CD4-positive, alpha-beta T cell (primary cell): ENCODE measurements at regions not wholly inside any gene's neighbourhood (a gene's known extent, or its start where the extent isn't known, plus 50 kb on each side); places are given as distances from the start of the nearest gene placed in this dataset.

Experiments
- ATAC-seq: fragments of 200-7000 bp; cut with Tn5 transposase; one replicate; pipeline ENCODE4 v1.10.0; 2022; ENCODE audit warnings: mild to moderate bottlenecking; ENCODE audit not compliant: poor library complexity
- CTCF ChIA-PET: fragments of 350-600 bp; sonication (Branson Sonifier 250); formaldehyde crosslinking; loops from one replicate; lab custom pipeline; 2021; ENCODE audit warnings: antibody characterized with exemption, inconsistent platforms; lab: Charles Lee
- POLR2A ChIA-PET: fragments of 350-600 bp; sonication (Branson Sonifier 250); formaldehyde crosslinking; loops from one replicate; lab custom pipeline; 2021; ENCODE audit warnings: antibody characterized with exemption, inconsistent platforms; lab: Charles Lee
- DNase-seq, 14 experiments: peaks; one replicate each; pipeline ENCODE4 v3.0.0-alpha.2; 2013 to 2020; ENCODE audit warnings: mixed read lengths in 2 of 14
- H3K27ac ChIP-seq, 2 donors: one replicate each; pipeline versions ENCODE4 v1.5.1 to v1.7.0; 2013; ENCODE audit warnings: low read length in 2 of 2, low read depth in 1 of 2, mild to moderate bottlenecking in 1 of 2
- H3K27me3 ChIP-seq, 2 experiments: 1 replicate in 1 of 2; 2 replicates in 1 of 2; pipeline versions ENCODE4 v1.6.1 to v1.7.0; 2013; ENCODE audit warnings: low read length in 2 of 2, control low read depth in 1 of 2, mild to moderate bottlenecking in 1 of 2, moderate library complexity in 1 of 2; ENCODE audit not compliant: insufficient read depth in 2 of 2, control insufficient read depth in 1 of 2
- H3K36me3 ChIP-seq: one replicate; pipeline ENCODE4 v1.6.1; 2013; ENCODE audit warnings: low read length, control low read depth; ENCODE audit not compliant: insufficient read depth
- H3K4me1 ChIP-seq: one replicate; pipeline ENCODE4 v1.6.1; 2013; ENCODE audit warnings: low read length, control low read depth; ENCODE audit not compliant: insufficient read depth
- H3K4me3 ChIP-seq: one replicate; pipeline ENCODE4 v1.5.1; 2013; ENCODE audit warnings: mild to moderate bottlenecking, low read length, moderate library complexity
- H3K9me3 ChIP-seq, 2 experiments: 1 replicate in 1 of 2; 2 replicates in 1 of 2; pipeline versions ENCODE4 v1.6.1 to v1.7.0; 2013; ENCODE audit warnings: low read length in 2 of 2, mild to moderate bottlenecking in 2 of 2, control low read depth in 1 of 2, moderate library complexity in 1 of 2; ENCODE audit not compliant: control insufficient read depth in 1 of 2, insufficient read depth in 1 of 2
- H3K27ac Mint-ChIP-seq: one replicate; pipeline ENCODE4 v1.8.0; 2020; ENCODE audit warnings: mixed read lengths
- H3K27me3 Mint-ChIP-seq: one replicate; pipeline ENCODE4 v1.8.0; 2021; ENCODE audit warnings: mixed read lengths
- H3K36me3 Mint-ChIP-seq: one replicate; pipeline ENCODE4 v1.8.0; 2021; ENCODE audit warnings: low read depth, mixed read lengths
- H3K4me1 Mint-ChIP-seq: one replicate; pipeline ENCODE4 v1.8.0; 2021; ENCODE audit warnings: low read depth, mixed read lengths
- H3K4me3 Mint-ChIP-seq: one replicate; pipeline ENCODE4 v1.8.0; 2020; ENCODE audit warnings: mild to moderate bottlenecking, mixed read lengths
- H3K9me3 Mint-ChIP-seq: one replicate; pipeline ENCODE4 v1.8.0; 2020; ENCODE audit warnings: mixed read lengths
- CTCF ChIP-seq: fragments of 200-600 bp; IDR thresholded peaks from one replicate; pipeline ENCODE4 v1.8.0; 2022; ENCODE audit warnings: antibody characterized with exemption, mild to moderate bottlenecking
- intact Hi-C, 2 experiments: fragments of 100-400 bp; cut with DNase I in 1 of 2; cut with micrococcal nuclease in 1 of 2; formaldehyde crosslinking; loops; one replicate each; pipeline versions ENCODE4 v1.15.1 to v1.9.0; 2023 to 2025; cut with DNase I, micrococcal nuclease

DNA sequence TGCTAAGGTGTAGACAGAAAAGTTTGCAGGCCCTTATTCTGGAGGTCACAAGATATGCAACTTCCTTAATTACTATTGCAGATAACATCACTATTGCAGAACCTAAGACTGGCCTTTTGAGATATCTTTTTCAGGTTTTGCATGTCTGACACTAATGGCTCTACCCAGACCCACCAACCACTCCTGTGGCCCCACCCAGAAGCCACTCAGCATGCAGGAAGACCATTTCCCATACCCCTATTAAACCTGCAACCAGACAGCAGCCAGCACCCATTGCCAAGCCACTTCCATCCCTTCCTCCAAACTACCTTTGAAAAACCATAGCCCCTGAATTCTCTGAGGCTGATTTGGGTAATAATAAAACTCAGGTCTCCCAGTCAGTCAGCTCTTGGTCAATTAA is 297.6 kb downstream of the SLITRK6 start:
- H3K4me3 Mint-ChIP-seq: no peak overlapping the region
- H3K27ac ChIP-seq: no peak overlapping the region
- no peak overlapping the region for H3K4me3 ChIP-seq
- no peak for TF ChIP-seq CTCF
- ATAC-seq (no peak), DNase-seq (no peak)
- H3K9me3 Mint-ChIP-seq: no peaks in the 10 kb centered on the region
- intact Hi-C loops: no loop called here
- no peaks in the 10 kb centered on the region for H3K9me3 ChIP-seq
- CTCF ChIA-PET: no interaction called here
- no peaks in the 10 kb centered on the region for H3K4me1 ChIP-seq
- no peaks in the 10 kb centered on the region for H3K27me3 Mint-ChIP-seq
- POLR2A ChIA-PET: no interaction called here
- no peaks in the 10 kb centered on the region for H3K36me3 ChIP-seq
- H3K4me1 Mint-ChIP-seq: no peaks in the 10 kb centered on the region
- no peaks in the 10 kb centered on the region for H3K27me3 ChIP-seq
- H3K36me3 Mint-ChIP-seq: no peaks in the 10 kb centered on the region
- H3K27ac Mint-ChIP-seq: no peak overlapping the region

- no peak for ATAC-seq
- intact Hi-C loops: no loop called here
- no peaks in the 10 kb centered on the region for H3K27me3 ChIP-seq
- Mint-ChIP-seq H3K9me3 (no peaks in the 10 kb centered on the region), H3K27me3 (no peaks in the 10 kb centered on the region), H3K4me1 (no peaks in the 10 kb centered on the region), H3K36me3 (no peaks in the 10 kb centered on the region), H3K4me3 (no peak overlapping the region), H3K27ac (no peak overlapping the region)
- no peak overlapping the region for H3K27ac ChIP-seq
- no peaks in the 10 kb centered on the region for H3K4me1 ChIP-seq
- CTCF ChIA-PET: no interaction called here
- no peak for DNase-seq
- no peaks in the 10 kb centered on the region for H3K36me3 ChIP-seq
- H3K4me3 ChIP-seq: no peak overlapping the region
- H3K9me3 ChIP-seq: no peaks in the 10 kb centered on the region
- POLR2A ChIA-PET: no interaction called here
- no peak for TF ChIP-seq CTCF
Observed at GRCh38 chr13:85500696-85501256, 298.4 kb downstream of the SLITRK6 start.

GRCh38 chr13:85498774-85499173 is 300.4 kb downstream of the SLITRK6 start:
- Mint-ChIP-seq H3K27ac (no peak overlapping the region), H3K4me1 (no peaks in the 10 kb centered on the region), H3K27me3 (no peaks in the 10 kb centered on the region), H3K4me3 (no peak overlapping the region), H3K9me3 (no peaks in the 10 kb centered on the region), H3K36me3 (no peaks in the 10 kb centered on the region)
- intact Hi-C loops: no loop called here
- ATAC-seq (no peak), DNase-seq (no peak)
- no peaks in the 10 kb centered on the region for H3K9me3 ChIP-seq
- H3K27ac ChIP-seq: no peak overlapping the region
- TF ChIP-seq CTCF: no peak
- H3K36me3 ChIP-seq: no peaks in the 10 kb centered on the region
- H3K4me1 ChIP-seq: no peaks in the 10 kb centered on the region
- H3K4me3 ChIP-seq: no peak overlapping the region
- ChIA-PET CTCF (no interaction called here), POLR2A (no interaction called here)
- no peaks in the 10 kb centered on the region for H3K27me3 ChIP-seq
